ENCODE measurements at regions not wholly inside any gene's neighbourhood (a gene's known extent, or its start where the extent isn't known, plus 50 kb on each side); places are given as distances from the start of the nearest gene placed in this dataset.

DNA sequence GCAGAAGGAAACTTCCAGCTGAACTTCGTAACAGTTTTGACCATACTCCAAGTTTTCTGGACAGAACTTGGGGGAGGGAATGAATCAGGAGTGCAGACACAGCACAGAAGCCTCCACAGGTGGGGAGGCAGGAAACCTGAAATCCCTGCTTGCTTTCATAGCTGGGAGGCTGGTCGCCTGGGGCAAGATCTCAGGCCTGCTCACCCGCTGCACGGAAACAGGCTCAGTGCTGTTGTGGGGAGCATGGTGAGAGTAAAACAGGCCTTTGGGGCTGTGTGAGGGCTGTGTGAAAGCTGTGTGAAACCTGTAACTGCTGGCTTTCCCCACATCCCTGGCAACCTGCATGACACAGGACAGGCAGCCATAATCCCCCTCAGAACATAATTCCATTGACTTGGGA is 85.2 kb upstream of the UFL1 start:
- no peak for TF ChIP-seq ZNF473 (tag by site-specific recombination; IDR thresholded peaks at IDR 0.05)
- TF ChIP-seq, protein P1, sequence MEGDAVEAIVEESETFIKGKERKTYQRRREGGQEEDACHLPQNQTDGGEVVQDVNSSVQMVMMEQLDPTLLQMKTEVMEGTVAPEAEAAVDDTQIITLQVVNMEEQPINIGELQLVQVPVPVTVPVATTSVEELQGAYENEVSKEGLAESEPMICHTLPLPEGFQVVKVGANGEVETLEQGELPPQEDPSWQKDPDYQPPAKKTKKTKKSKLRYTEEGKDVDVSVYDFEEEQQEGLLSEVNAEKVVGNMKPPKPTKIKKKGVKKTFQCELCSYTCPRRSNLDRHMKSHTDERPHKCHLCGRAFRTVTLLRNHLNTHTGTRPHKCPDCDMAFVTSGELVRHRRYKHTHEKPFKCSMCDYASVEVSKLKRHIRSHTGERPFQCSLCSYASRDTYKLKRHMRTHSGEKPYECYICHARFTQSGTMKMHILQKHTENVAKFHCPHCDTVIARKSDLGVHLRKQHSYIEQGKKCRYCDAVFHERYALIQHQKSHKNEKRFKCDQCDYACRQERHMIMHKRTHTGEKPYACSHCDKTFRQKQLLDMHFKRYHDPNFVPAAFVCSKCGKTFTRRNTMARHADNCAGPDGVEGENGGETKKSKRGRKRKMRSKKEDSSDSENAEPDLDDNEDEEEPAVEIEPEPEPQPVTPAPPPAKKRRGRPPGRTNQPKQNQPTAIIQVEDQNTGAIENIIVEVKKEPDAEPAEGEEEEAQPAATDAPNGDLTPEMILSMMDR (tag by site-specific recombination; IDR thresholded peaks at IDR 0.05): no peak
- TF ChIP-seq ZNF785 (tag by site-specific recombination; IDR thresholded peaks at IDR 0.05): no peak

All from HEK293 (cell line).